OCI-LY7 (cell line): ENCODE measurements at regions not wholly inside any gene's neighbourhood (a gene's known extent, or its start where the extent isn't known, plus 50 kb on each side); places are given as distances from the start of the nearest gene placed in this dataset.

Source experiments
- BruUV-seq: library from RNA; stranded (reverse); fragments of 400-500 nt; replicated peaks from 2 replicates; lab custom pipeline; 2021; lab: Mats Ljungman, UMichigan
- CTCF ChIA-PET: fragments of 300-600 bp; sonication (Branson Sonifier 250); formaldehyde crosslinking; loops from one replicate; lab custom pipeline; 2022; ENCODE audit warnings: antibody characterized with exemption; ENCODE audit not compliant: unreplicated experiment; lab: Charles Lee
- POLR2A ChIA-PET: fragments of 300-600 bp; sonication (Branson Sonifier 250); formaldehyde crosslinking; loops from one replicate; lab custom pipeline; 2022; ENCODE audit warnings: antibody characterized with exemption; lab: Charles Lee
- DNase-seq: peaks from one replicate; pipeline ENCODE4 v3.0.0-alpha.2; 2015; ENCODE audit warnings: low spot score
- H2AFZ ChIP-seq: fragments of 200-600 bp; sonication (generic), shearing (Covaris generic); 2 replicates; pipeline ENCODE4 v1.6.1; 2014; ENCODE audit warnings: mild to moderate bottlenecking, antibody characterized with exemption, low read length, moderate library complexity
- H3K27ac ChIP-seq: fragments of 200-600 bp; sonication (generic); 2 replicates; pipeline ENCODE4 v1.5.1; 2014; ENCODE audit warnings: mixed run types, low read depth, mild to moderate bottlenecking, moderate library complexity, low read length, inconsistent platforms; ENCODE audit not compliant: poor library complexity, severe bottlenecking
- H3K36me3 ChIP-seq: fragments of 200-600 bp; sonication (generic); 2 replicates; pipeline ENCODE4 v1.6.1; 2014; ENCODE audit warnings: mild to moderate bottlenecking, antibody characterized with exemption, low read length, moderate library complexity, mixed read lengths; ENCODE audit not compliant: insufficient read depth
- H3K4me1 ChIP-seq: fragments of 200-600 bp; sonication (generic); 2 replicates; pipeline ENCODE4 v1.5.1; 2014; ENCODE audit warnings: mild to moderate bottlenecking, low read length; ENCODE audit not compliant: insufficient read depth, poor library complexity, severe bottlenecking
- H3K4me2 ChIP-seq: fragments of 200-600 bp; sonication (generic); 2 replicates; pipeline ENCODE4 v1.6.1; 2014; ENCODE audit warnings: mild to moderate bottlenecking, low read length
- H3K4me3 ChIP-seq: fragments of 200-600 bp; sonication (generic); 2 replicates; pipeline ENCODE4 v1.5.1; 2014; ENCODE audit warnings: mild to moderate bottlenecking, low read depth, low read length; ENCODE audit not compliant: poor library complexity, severe bottlenecking
- H3K79me2 ChIP-seq: fragments of 200-600 bp; sonication (generic); 2 replicates; pipeline ENCODE4 v1.6.1; 2016; ENCODE audit warnings: low read depth, mild to moderate bottlenecking, low read length, moderate library complexity, mixed read lengths; ENCODE audit not compliant: insufficient read depth
- H3K9me2 ChIP-seq: fragments of 200-600 bp; sonication (generic); 2 replicates; pipeline ENCODE4 v1.6.1; 2016; ENCODE audit warnings: mild to moderate bottlenecking, low read length, mixed read lengths; ENCODE audit not compliant: insufficient read depth
- H3K9me3 ChIP-seq: fragments of 200-600 bp; sonication (generic); 2 replicates; pipeline ENCODE4 v1.6.1; 2014; ENCODE audit warnings: mild to moderate bottlenecking, mixed run types, low read length, mixed read lengths
- H4K20me1 ChIP-seq: fragments of 200-600 bp; sonication (generic); 2 replicates; pipeline ENCODE4 v1.6.1; 2014; ENCODE audit warnings: mild to moderate bottlenecking, antibody characterized with exemption, low read length, moderate library complexity, mixed read lengths; ENCODE audit not compliant: insufficient read depth
- EZH2phosphoT487 ChIP-seq: fragments of 200-600 bp; sonication (generic); IDR thresholded peaks from 2 replicates; pipeline ENCODE4 v1.6.1; 2018; ENCODE audit warnings: low read depth, borderline replicate concordance, mild to moderate bottlenecking, mixed run types, antibody characterized with exemption, low read length, moderate library complexity, mixed read lengths
- intact Hi-C: fragments of 100-400 bp; cut with micrococcal nuclease; formaldehyde crosslinking; loops from one replicate; pipeline ENCODE4 v1.10.0; 2022; ENCODE audit not compliant: unreplicated experiment
- TF ChIP-seq, protein P1 (sequence below): fragments of 200-600 bp; sonication (generic); conservative IDR thresholded peaks from 2 replicates; pipeline ENCODE4 v1.5.1; 2014; ENCODE audit warnings: mild to moderate bottlenecking, antibody characterized with exemption, low read length, moderate library complexity, mixed read lengths

DNA sequence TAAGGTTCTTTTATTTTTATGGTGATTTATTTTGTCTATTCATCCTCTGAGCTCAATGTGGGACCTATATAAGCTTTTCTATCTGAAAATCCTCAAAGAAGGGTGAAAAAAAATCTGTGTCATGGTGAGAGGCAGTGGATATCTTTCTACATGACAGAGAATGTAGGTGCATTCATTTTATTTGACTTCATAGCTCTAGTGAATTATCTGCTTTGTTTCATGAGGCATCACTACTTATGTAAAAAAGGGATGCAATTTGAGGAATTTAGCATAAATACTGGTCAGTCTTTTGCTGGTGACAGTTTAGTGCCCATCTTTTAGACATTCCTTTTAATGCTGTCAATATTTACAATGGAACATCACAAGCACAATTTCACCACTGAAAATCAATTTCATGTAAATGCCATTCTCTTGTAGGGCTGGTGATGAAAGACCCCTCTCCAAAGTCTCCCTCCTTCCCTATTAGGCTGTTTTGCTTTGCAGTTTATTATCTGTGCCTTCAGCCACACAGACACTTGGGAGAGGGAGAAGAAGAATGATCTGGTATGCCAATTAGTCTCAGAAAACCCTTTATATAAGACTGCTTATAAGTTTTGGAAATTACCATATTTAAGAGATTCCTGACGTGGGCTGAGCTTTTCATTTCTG lies 148.3 kb upstream of the NXPH2 start:
- Histone ChIP-seq H3K9me3 (no peaks in the 10 kb centered on the region), H3K4me3 (no peak overlapping the region), H3K79me2 (no peaks in the 10 kb centered on the region), H3K36me3 (no peaks in the 10 kb centered on the region), H3K4me1 (no peaks in the 10 kb centered on the region), H3K9me2 (no peaks in the 10 kb centered on the region), H3K27ac (no peak overlapping the region), H4K20me1 (no peaks in the 10 kb centered on the region), H2AFZ (no peak overlapping the region), H3K4me2 (no peak overlapping the region)
- ChIA-PET POLR2A (interaction anchor here (0.5 to 0.6 kb wide), 2 partner anchors 126 to 690 kb away, joined by 3 read pairs; no protein-coding TSS in a partner anchor), CTCF (no interaction called here)
- TF ChIP-seq, protein P1, sequence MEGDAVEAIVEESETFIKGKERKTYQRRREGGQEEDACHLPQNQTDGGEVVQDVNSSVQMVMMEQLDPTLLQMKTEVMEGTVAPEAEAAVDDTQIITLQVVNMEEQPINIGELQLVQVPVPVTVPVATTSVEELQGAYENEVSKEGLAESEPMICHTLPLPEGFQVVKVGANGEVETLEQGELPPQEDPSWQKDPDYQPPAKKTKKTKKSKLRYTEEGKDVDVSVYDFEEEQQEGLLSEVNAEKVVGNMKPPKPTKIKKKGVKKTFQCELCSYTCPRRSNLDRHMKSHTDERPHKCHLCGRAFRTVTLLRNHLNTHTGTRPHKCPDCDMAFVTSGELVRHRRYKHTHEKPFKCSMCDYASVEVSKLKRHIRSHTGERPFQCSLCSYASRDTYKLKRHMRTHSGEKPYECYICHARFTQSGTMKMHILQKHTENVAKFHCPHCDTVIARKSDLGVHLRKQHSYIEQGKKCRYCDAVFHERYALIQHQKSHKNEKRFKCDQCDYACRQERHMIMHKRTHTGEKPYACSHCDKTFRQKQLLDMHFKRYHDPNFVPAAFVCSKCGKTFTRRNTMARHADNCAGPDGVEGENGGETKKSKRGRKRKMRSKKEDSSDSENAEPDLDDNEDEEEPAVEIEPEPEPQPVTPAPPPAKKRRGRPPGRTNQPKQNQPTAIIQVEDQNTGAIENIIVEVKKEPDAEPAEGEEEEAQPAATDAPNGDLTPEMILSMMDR: no peak
- TF ChIP-seq EZH2phosphoT487: no peak
- BruUV-seq: no TSS peak
- intact Hi-C loops: no loop called here
- no peak for DNase-seq

DNA sequence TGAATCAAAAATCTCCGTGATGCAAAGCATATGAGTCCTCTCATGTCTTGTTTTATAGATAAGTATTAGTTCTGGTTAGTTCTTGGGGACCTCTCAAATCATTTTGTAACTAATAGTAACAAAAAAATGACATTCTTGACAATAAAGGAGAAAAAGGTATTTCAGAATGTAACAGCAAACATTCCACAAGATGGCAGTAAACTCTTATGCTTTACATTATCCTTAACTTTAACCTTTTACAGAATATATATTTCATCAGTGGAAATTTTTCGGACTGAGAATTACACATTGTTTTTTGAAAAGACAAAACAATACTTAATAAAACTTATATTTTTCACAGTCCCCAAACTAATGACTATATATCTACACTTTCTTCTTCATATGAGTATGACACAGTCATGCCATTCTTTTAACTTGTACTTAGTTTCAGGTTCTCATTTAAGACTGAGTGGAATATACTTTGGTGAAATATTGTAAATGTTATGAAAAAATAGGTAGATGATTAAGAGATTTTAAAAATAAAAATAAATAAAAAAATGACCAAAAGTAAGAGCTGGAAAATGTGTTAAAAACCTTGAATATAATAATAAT lies 142.9 kb upstream of the NXPH2 start:
- Histone ChIP-seq H3K27ac (no peak overlapping the region), H2AFZ (no peak overlapping the region), H3K4me2 (no peak overlapping the region), H4K20me1 (no peaks in the 10 kb centered on the region), H3K9me3 (no peaks in the 10 kb centered on the region), H3K36me3 (no peaks in the 10 kb centered on the region), H3K9me2 (no peaks in the 10 kb centered on the region), H3K79me2 (no peaks in the 10 kb centered on the region), H3K4me1 (no peaks in the 10 kb centered on the region), H3K4me3 (no peak overlapping the region)
- DNase-seq: peak; percentile 5
- TF ChIP-seq EZH2phosphoT487: no peak
- TF ChIP-seq, protein P1: peak; percentile 74
- POLR2A ChIA-PET: no interaction called here
- BruUV-seq: no TSS peak
- intact Hi-C loops: no loop called here
- CTCF ChIA-PET: no interaction called here
